ENCODE measurements at regions not wholly inside any gene's neighbourhood (a gene's known extent, or its start where the extent isn't known, plus 50 kb on each side); places are given as distances from the start of the nearest gene placed in this dataset.

- no peak for DNase-seq (ENCODE audit: low read depth)
These were observed 96.4 kb downstream of the TMEM170B start for GRCh38 chr6:11633741-11634509.

GRCh38 chr6:11634948-11635347 is 97.4 kb downstream of the TMEM170B start:
- no peak for DNase-seq (ENCODE audit: low read depth)

GRCh38 chr6:11636121-11636520 is 98.6 kb downstream of the TMEM170B start:
- DNase-seq (ENCODE audit: low read depth) = no peak

GRCh38 chr6:11637266-11637665 is 99.7 kb downstream of the TMEM170B start:
- DNase-seq (ENCODE audit: low read depth) = no peak

GRCh38 chr6:11639376-11640235 is 102.1 kb downstream of the TMEM170B start:
- no peak for DNase-seq (ENCODE audit: low read depth)

- no peak for DNase-seq (ENCODE audit: low read depth)
These were observed 102.9 kb downstream of the TMEM170B start for GRCh38 chr6:11640486-11640885.

- no peak for DNase-seq (ENCODE audit: low read depth)
These were observed 106.5 kb downstream of the TMEM170B start for GRCh38 chr6:11644071-11644470.

- DNase-seq (ENCODE audit: low read depth) = no peak
These were observed 107.1 kb downstream of the TMEM170B start for GRCh38 chr6:11644601-11645000.

GRCh38 chr6:11645016-11645415 is 107.5 kb downstream of the TMEM170B start:
- no peak for DNase-seq (ENCODE audit: low read depth)

- no peak for DNase-seq (ENCODE audit: low read depth)
These were observed 110.9 kb downstream of the TMEM170B start for GRCh38 chr6:11648436-11648775.

GRCh38 chr6:11648889-11649288 is 111.3 kb downstream of the TMEM170B start:
- no peak for DNase-seq (ENCODE audit: low read depth)

GRCh38 chr6:11650025-11650696 is 112.6 kb downstream of the TMEM170B start:
- DNase-seq (ENCODE audit: low read depth) = peak; percentile 87

- no peak for DNase-seq (ENCODE audit: low read depth)
These were observed 113.2 kb downstream of the TMEM170B start for GRCh38 chr6:11650711-11651110.

- peak; percentile 91 for DNase-seq (ENCODE audit: low read depth)
These were observed 115.6 kb downstream of the TMEM170B start for GRCh38 chr6:11653028-11653583.

- DNase-seq (ENCODE audit: low read depth) = no peak
These were observed 117.3 kb downstream of the TMEM170B start for GRCh38 chr6:11654876-11655275.

GRCh38 chr6:11656491-11656890 is 118.9 kb downstream of the TMEM170B start:
- DNase-seq (ENCODE audit: low read depth) = no peak

- no peak for DNase-seq (ENCODE audit: low read depth)
These were observed 118.8 kb downstream of the ADTRP start for GRCh38 chr6:11659757-11660156.

GRCh38 chr6:11662323-11662722 is 116.3 kb downstream of the ADTRP start:
- DNase-seq (ENCODE audit: low read depth) = no peak

- DNase-seq (ENCODE audit: low read depth) = no peak
These were observed 115.1 kb downstream of the ADTRP start for GRCh38 chr6:11663519-11663918.
